CD4-positive, alpha-beta T cell treated with Interleukin-21 for 1 hour (primary cell): ENCODE measurements at regions not wholly inside any gene's neighbourhood (a gene's known extent, or its start where the extent isn't known, plus 50 kb on each side); places are given as distances from the start of the nearest gene placed in this dataset.

Experiments used
- DNase-seq: peaks from one replicate; pipeline ENCODE4 v3.0.0-alpha.2; 2020

DNA sequence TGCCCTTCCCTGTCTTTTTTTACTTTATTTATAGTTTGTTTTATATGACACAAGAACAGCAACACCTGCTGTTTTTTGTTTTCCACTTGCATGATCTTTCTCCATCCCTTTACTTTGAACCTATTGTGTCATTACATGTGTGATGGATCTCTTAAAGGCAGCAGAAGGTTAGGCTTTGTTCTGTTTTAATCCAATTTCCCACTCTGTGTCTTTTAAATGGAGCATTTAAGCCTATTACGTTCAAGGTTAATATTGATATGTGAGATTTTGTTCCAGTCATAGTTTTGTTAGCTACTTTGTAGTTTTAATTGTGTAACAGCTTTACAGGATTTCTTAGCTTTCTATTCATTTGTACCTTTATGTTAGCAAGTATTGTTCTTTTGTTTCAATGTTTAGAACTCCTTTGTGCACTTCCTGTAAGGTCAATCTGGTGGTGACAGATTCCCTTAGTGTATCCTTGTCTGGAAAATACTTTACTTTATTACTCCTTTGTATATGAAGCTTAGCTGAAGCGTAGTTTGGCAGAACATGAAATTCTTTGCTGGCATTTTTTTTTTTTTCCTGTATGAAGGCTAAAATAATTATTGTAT is 1443.0 kb upstream of the LRRTM1 start:
- no peak for DNase-seq

DNA sequence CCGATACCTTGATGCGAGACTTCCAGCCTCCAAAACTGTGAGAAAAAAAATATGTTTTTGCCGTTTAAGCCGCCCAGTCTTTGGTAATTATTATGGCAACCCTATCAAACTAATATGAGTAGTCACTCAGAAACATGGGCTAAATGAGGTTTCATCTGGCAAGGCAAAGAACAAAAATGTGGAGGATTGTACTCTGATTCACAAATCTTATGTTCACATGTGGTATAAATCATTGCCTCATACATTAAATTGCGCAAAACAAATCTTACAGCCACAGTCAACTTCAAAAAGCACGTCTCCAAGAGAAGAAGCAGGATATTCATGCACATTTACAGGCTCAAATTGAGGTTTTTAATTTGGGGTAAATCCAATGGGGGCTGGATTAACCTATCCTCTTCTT is 1435.4 kb upstream of the LRRTM1 start:
- no peak for DNase-seq

DNA sequence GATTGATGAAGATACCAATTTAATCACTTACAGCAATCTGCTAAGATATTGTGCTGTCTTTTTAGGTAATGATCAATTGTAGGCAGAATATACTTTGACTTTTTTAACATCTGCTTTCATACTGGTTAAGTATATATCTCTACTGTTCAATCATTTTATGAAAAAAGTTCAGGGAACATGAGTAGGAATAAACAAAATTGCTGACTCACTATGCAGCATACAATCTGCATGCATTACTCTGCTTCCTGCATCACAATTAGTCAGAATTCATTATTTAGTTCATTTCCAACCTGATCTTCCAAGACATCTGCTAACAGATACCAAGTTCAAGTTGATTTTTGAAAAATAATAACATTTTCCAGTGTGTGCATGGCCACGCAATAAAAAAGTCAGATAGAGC is 1430.4 kb upstream of the LRRTM1 start:
- DNase-seq = no peak

DNA sequence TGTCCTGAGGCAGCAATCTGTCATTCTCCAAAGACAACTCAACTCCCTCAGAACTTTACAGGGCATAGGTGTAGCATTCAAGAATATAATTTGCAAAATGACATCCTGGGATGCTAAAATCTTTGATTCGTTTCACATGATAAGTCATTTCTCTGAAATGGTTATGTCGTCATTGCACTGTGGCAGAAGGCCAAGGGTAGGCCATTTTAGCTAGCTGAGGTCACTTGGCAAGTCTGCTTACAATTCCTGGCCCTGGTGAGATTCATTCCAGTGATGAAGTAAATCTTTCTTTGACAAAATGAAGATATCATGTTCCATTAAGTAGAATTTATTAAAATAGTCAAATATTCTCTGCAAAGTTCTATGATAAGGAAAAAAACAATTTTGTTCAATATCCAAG is 1410.3 kb upstream of the LRRTM1 start:
- DNase-seq = no peak

DNA sequence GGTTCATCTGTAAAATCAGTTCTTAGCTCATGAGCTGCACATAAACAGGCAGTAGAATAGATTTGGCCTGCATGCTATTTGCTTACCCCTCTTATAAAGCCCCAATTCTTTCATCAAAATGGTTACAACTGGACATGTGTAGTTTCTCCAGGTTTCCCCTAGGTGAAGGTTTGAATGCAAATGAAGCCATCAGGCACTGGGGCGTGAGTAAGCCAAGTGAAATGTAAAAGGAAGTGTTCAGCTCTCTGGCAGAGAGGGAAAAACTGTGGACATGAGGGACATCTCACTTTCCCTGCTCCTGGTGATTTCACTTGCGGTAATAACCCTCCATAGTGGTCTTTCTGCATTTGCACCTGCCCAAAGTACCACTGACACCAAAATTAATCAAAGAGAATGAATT is 1402.3 kb upstream of the LRRTM1 start:
- no peak for DNase-seq

DNA sequence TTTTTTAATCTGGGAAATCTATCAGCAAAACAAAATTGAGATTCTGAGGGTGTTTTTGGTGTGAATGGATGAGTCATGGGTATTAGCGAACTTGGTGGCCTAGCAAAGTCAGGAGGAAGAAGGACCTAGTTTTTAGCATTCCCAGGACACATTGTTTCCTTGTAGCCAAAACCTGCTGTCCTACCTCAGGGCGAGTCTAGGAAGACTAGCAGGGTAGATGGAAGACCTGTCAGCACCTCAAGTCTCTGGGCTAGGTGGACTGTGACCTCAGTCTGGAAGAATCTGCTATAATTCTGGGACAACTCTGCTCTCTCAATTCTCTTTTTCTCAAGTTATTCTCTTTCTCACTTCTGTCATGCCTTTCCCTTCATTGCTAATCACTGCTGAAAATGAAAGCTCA is 1399.3 kb upstream of the LRRTM1 start:
- no peak for DNase-seq

DNA sequence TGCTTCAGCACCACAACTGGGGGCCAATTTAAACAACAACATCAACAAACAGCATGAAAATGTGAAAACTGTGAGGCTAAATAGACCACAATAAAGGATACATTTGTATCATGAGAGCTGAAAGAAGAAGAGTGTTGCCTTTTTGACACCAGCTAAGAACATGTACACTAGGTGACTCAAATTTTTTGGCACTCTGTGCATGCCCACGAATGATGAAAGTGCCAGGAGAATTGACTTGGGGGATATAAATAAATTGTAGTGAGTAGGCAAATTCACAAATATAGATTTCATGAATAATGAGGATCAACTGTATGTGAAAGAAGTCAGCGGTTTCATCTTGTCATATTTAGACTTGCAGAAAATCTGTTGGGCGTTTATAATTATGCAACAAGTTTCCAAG is 1388.0 kb upstream of the LRRTM1 start:
- no peak for DNase-seq

DNA sequence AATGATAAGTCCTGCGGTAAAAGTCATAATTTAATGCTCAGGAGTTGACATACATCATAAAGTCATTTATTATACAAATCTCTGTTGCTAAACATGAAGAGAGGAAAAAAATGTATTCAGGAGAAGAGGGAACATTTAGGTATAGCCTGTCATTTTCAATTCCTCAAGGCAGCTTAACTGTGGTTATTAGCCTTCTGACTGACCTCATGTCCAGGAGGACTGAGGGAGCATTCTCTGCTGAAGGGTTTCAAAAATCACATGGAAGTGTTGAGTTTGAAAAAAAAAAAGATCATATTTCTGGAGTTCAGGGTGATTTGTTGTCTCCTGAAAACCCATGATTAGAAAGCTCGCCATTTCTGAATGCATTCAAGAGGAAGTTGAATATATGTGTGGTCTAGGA is 1371.1 kb upstream of the LRRTM1 start:
- no peak for DNase-seq

DNA sequence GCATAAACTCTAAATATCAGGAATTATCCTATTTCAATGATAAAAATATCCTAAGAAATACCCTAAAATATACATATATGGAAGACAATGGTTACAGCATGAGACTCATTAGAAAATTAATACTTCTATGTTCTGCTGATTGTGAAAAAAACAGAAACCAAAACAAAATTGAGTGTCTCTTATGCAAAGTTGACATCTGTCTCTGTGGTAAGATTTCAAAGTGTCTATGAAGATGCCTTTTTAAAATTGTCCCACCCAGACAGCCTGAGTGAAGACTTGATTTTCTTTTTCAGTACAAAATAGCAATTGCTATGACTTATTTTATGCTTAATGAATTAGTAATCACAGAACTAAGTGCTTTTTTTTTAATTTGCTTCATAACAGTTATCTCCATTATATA is 1368.4 kb upstream of the LRRTM1 start:
- no peak for DNase-seq

DNA sequence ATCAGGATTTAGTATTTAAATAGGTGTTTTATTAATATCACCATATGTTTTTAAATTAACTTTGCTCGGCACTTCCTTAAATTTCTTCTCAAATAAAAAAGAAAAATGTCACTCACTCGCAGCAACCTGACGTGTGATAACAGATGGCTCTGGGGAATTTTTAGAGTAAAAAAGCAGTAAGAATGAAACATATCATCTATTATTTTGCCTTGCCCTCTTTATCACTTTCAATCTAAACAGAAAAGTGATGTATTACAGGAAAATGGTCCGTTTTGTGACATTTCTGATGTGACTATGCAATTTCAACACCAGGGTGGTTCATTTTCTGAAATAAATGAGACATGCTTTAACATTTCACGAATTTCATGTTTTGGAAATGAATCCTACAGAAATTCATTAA is 1368.0 kb upstream of the LRRTM1 start:
- DNase-seq = no peak

DNA sequence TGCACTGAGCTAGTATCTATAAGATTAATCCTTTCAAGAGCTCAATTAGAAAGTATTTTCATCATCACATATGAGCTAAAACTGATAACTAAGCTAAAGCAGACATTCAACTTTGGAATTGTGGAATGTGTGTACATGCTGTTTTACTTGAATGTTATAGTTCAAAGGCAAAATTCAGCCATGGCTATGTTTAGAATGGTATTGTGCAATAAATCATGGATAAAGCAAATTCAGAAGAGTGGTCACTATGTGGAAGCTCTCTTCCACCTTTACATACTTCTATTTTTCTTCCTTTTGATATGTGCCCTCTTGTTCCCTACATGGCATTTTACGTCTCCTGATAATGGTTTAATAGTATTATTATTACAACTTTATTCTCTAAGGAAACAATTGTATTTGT is 1366.3 kb upstream of the LRRTM1 start:
- DNase-seq = no peak

DNA sequence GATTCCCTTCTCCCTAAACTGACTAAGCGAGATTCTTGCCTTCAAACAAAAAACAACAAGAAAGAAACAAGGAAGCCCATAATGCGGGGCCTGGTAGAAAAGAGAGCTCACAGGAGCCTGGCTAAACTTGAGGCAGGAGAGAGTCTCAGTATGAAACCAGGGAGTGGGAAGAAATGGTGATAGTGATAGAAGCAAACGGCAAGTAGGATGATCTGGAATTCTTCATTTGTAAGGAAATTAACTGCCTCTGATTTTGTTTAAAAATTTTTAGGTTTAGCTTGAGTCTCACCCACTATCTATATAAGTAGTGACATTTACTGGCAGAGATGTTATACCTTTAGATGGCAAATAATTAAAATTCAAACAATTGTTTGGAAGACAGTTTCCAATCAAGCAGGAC is 1356.5 kb upstream of the LRRTM1 start:
- DNase-seq = no peak

DNA sequence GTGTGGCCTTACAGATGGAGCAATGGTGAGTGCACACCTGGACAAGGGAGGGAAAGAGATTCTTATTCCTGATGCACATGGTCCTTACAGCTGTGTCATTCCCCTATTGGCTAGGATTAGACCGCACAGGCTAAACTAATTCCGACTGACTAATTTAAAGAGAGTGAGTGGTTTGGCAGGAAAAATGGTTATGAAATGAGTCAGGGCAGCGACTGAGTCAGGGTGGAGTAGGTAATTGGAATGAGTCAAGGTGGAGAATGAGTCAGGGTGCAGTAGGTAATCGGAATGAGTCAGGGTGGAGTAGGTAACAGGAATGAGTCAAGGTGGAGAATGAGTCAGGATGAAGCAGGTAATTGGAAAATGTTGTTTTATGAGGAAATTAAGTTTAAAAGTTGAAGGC is 1353.7 kb upstream of the LRRTM1 start:
- DNase-seq = no peak

DNA sequence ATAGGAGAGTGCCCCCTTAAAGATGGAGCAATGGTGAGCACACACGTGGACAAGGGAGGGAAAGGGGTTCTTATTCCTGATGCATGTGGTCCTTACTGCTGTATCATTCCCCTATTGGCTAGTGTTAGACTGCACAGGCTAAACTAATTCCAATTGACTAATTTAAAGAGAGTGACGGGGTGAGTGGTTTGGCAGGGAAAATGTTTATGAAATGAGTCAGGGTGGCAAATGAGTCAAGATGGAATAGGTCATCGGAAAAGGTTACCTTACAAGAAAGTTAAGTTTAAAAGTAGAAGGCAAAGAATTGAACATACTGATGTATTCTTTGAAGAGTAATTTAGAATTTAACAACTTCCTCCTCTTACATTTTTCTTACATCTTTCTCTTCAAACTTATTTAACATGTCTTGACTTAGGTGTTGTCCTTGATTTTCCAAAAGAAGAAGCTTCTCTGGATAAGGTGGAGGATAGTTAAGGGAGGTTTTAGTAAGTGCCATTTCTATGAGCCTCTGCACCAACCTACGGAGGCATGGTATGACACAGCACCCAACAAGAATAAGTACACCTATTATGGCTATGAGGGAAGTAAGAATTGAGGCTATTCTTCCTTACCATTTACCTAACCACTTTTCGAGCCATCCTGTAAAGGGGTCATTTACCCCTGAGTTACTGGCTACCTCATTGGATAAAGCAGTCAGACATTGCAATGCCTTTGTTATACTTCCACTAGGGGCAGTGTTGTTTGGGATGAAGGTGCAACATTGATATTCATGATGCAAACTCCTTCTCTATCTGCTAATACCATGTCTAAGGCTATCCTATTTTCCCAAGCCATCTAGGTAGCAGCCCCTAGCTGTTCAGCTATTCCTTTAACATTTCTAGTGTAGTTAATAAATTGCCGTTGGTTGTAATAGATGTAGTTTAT is 1345.8 kb upstream of the LRRTM1 start:
- DNase-seq = no peak

DNA sequence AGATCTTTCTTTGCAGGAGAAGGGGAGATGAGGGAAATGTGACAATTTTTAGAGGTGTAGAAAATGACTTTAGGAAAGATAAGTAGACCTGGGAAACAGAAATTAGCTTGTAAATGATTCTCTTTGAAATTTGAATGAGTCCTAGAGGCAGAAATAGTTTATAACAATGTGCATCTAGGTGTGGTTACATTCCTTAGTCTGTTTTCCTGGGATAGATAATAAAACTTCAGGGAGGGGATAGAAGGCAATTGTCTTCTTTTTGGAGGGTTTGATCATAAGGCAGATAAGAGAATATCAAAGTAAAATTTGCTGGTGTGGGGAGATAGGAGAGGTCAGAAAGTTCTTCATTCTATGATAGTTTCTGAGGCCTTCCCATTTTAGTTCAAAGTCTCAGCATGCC is 1344.3 kb upstream of the LRRTM1 start:
- DNase-seq = no peak

DNA sequence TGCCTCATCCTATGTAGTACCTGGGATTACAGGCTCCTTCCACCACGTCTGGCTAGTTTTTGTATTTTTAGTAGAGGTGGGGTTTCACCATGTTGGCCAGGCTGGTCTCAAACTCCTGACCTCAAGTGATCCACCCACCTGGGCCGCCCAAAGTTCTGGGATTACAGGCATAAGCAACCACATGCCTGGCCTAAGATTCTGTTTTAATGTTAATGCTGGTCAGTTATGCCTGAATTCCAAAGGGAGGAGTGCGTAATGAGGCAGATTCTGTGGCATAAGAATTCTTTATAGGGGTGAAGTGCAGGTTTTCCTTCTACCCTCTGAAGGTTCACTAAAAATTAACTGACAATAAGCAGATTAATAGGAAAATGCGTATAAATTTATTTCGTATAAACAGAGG is 1343.8 kb upstream of the LRRTM1 start:
- no peak for DNase-seq

DNA sequence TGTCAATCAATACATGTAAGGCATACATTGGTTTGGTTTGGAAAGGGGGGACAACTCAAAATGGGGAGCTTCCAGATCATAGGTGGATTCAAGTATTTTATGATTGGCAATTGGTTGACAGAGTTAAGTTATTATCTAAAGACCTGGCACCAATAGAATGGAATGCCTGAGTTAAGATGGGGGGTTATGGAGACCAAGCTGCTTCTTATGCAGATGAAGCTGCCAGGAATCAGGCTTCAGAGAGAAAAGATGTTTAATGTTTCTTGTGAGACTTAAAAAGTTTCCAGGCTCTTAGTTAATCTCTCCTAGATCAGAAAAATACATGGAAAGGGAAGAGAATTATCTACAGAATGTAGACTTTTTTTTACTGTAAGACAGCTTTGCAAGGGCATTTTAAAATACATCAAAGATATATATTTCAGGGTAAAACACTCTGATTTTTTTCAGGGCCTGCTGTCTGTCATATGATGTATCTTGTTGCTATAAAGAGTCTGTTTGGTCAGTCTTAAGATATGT is 1343.2 kb upstream of the LRRTM1 start:
- DNase-seq = no peak

DNA sequence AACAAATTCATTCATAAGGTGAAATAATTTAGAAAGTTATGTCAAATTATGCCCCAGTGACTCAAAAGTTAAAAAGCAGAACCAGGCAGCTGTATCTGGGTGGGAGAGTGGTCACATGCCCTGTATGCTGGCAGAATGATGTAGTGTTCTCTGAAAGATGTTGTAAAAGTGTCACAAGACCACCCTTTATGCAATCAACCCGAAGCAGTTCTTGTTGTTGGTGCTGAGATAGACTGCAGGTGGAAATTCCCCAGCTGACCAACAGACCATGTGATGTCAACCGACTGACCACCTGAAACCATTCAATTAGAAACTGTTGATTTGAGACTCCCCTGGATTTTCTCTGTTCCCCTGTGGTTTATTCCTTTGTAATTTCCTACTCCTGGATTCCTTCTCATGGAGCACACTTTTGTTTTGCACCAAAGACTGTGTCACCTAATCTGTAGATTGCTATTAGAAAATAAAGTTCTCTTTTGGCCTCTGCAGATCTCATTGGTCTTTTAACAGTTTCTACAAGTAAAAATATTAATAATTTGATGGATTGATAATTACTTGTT is 1341.3 kb upstream of the LRRTM1 start:
- no peak for DNase-seq

DNA sequence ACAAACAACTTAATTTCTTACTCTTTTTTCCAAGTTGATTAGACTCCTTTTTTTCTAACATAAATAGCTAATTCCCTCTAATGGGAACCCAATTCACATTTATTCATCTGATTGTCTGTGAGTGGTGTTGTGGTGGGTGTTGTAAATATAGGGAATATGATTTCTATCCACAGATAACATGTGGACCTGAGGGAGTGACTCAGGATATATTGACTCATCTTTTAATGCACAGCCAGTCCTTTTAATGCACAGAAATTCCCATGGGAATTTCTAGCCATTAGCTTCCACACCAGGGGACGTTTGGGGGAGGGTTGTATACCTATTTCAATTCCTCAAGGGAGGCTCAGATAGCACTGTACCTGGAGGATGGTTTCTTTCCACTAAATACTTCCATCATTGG is 1339.6 kb upstream of the LRRTM1 start:
- DNase-seq = no peak

DNA sequence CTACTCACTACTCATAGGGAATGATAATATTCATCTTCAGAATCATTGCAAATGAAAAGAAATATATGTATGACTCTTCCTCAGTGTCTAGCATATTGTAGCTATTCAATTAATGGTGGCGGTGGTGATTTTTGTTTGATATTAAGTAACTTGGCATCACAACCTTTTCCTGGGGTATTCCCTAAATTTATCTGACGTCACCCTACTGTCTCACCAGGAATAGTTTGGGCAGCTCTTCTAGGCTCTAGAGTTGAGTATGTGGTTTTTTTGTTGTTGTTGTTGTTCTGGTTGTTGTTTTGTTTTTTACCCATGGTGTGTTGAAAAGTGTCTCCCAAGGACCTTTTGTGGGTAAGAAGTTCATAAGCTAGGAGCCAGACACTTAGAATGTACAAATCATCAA is 1320.3 kb upstream of the LRRTM1 start:
- no peak for DNase-seq

DNA sequence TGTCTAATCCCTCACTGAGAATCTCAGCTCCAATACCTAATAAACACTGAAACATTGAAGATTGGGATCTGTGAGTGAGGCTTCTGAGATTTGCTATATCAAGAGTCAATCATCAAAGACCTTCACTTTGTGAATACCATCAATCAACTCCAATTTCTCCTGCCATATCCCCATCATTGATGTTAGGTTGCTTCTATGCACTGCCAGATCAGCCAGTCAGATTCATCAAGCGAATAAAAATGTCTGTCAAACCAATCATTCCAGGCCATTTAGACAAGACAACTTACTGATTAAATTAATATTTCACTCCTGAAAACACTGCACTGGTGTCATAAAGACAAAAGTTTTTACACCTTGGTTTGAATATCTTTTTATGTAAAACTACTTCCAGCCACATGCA is 1295.5 kb upstream of the LRRTM1 start:
- DNase-seq = no peak

DNA sequence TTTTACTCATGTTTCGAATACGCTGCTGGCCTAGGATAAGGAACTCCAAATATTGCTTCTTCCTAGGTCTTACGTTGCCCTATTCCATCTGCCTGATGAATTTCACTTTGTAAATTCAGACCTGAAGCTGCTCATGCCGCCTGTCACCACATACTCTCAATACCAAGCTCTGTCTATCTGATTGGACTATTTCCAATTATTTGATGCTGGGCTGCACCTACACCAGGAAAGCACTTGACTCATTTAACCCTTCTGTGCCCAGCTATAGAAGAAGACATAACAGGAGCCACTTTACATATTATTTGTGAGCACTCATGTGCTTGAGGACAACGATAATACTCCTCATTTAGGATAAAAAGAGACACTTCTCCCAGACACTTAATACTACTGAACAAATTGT is 1293.9 kb upstream of the LRRTM1 start:
- no peak for DNase-seq

DNA sequence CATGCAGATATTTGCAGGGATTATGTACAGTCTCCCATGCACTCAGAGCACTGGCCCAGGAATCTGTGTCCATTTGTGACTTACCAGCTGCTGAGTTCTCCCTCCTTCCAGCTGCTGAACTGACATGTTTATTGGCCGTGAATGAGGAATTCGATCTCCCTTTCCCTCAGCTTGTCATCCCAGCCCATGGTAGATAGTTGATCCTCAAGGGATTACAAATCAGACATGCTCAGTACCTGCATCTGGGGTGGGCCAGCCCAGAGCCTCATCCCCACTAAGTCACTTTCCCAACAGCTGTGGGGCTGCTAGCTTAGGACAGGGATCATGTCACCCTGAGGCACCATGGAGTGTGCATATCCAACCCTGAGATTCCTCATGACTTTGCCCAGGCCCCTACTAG is 1284.9 kb upstream of the LRRTM1 start:
- no peak for DNase-seq
